Mesendoderm (in vitro differentiated cells): ENCODE measurements at regions not wholly inside any gene's neighbourhood (a gene's known extent, or its start where the extent isn't known, plus 50 kb on each side); places are given as distances from the start of the nearest gene placed in this dataset.
"Not testable (repeated sequence)": the region's sequence is repeated elsewhere in the genome, so short reads cannot be mapped to it uniquely, and the experiment has no call there.

Experiments used
- DNase-seq: peaks from one replicate; pipeline ENCODE4 v3.0.0; 2013
- H2AK5ac ChIP-seq: 2 replicates; pipeline ENCODE4 v1.6.1; 2013; ENCODE audit warnings: low read length, inconsistent platforms
- H2BK120ac ChIP-seq: 2 replicates; pipeline ENCODE4 v1.6.1; 2013; ENCODE audit warnings: low read depth, mild to moderate bottlenecking, low read length, moderate library complexity, mixed read lengths
- H2BK15ac ChIP-seq: replicated peaks from 2 replicates; pipeline ENCODE4 v1.6.1; 2013; ENCODE audit warnings: low read depth, mild to moderate bottlenecking, moderate library complexity
- H2BK5ac ChIP-seq: 2 replicates; pipeline ENCODE4 v1.6.1; 2013; ENCODE audit warnings: low read length, inconsistent platforms
- H3K18ac ChIP-seq: 2 replicates; pipeline ENCODE4 v1.6.1; 2013; ENCODE audit warnings: mild to moderate bottlenecking, low read length, mixed read lengths
- H3K23ac ChIP-seq: one replicate; pipeline ENCODE4 v1.6.1; 2013; ENCODE audit warnings: low read length
- H3K27ac ChIP-seq: 2 replicates; pipeline ENCODE4 v1.5.1; 2013; ENCODE audit warnings: low read depth, mild to moderate bottlenecking, inconsistent platforms, low read length, moderate library complexity
- H3K27me3 ChIP-seq: 2 replicates; pipeline ENCODE4 v1.6.1; 2013; ENCODE audit warnings: low read length, control low read depth, mild to moderate bottlenecking, inconsistent platforms; ENCODE audit not compliant: insufficient read depth, poor library complexity
- H3K36me3 ChIP-seq: 2 replicates; pipeline ENCODE4 v1.6.1; 2013; ENCODE audit warnings: low read length, inconsistent platforms; ENCODE audit not compliant: control insufficient read depth, insufficient read depth
- H3K4ac ChIP-seq: one replicate; pipeline ENCODE4 v1.6.1; 2013; ENCODE audit warnings: low read depth, mild to moderate bottlenecking, low read length, moderate library complexity
- H3K4me1 ChIP-seq: 2 replicates; pipeline ENCODE4 v1.6.1; 2013; ENCODE audit warnings: low read depth, low read length, inconsistent platforms; ENCODE audit not compliant: control insufficient read depth
- H3K4me2 ChIP-seq: 2 replicates; pipeline ENCODE4 v1.6.1; 2013; ENCODE audit warnings: low read length
- H3K4me3 ChIP-seq: 2 replicates; pipeline ENCODE4 v1.5.1; 2013; ENCODE audit warnings: mild to moderate bottlenecking, low read length
- H3K56ac ChIP-seq: one replicate; pipeline ENCODE4 v1.6.1; 2013; ENCODE audit warnings: low read length
- H3K79me1 ChIP-seq: 2 replicates; pipeline ENCODE4 v1.6.1; 2013; ENCODE audit warnings: low read length, inconsistent platforms
- H3K79me2 ChIP-seq: 2 replicates; pipeline ENCODE4 v1.6.1; 2013; ENCODE audit warnings: mild to moderate bottlenecking, low read length; ENCODE audit not compliant: control insufficient read depth, insufficient read depth
- H3K9ac ChIP-seq: 2 replicates; pipeline ENCODE4 v1.6.1; 2013; ENCODE audit warnings: low read length, inconsistent platforms
- H4K5ac ChIP-seq: one replicate; pipeline ENCODE4 v1.6.1; 2013; ENCODE audit warnings: low read length
- H4K8ac ChIP-seq: one replicate; pipeline ENCODE4 v1.6.1; 2013; ENCODE audit warnings: low read depth, mild to moderate bottlenecking, control low read depth, low read length, moderate library complexity
- WGBS: extraction: QIAGEN DNeasy Blood & Tissue Kit; methylation state at CpG from one replicate; pipeline ENCODE4 v1.1.7; 2013; ENCODE audit warnings: low lambda C conversion rate, missing lambda C conversion rate; ENCODE audit not compliant: insufficient coverage; ENCODE audit errors: extremely low coverage; 5-methylcytosine and 5-hydroxymethylcytosine counted together

DNA sequence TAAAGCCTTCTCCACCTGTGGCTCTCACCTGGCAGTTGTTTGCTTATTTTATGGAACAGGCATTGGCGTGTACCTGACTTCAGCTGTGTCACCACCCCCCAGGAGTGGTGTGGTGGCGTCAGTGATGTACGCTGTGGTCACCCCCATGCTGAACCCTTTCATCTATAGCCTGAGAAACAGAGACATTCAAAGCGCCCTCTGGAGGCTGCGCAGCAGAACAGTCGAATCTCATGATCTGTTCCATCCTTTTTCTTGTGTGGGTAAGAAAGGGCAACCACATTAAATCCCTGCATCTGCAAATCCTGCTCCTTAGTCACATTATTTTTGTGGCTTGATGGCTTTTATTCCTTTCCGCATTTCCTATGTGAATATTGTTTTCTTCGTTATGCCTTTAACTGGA is 672.8 kb upstream of the PCDH9 start:
- not testable (repeated sequence) for H3K79me1 ChIP-seq, H4K8ac ChIP-seq, H3K79me2 ChIP-seq, H2BK15ac ChIP-seq, H3K56ac ChIP-seq, H3K4ac ChIP-seq, H3K23ac ChIP-seq, H2BK5ac ChIP-seq, DNase-seq, H3K4me3 ChIP-seq, H2AK5ac ChIP-seq, H3K9ac ChIP-seq, H3K18ac ChIP-seq, H3K27me3 ChIP-seq, H3K36me3 ChIP-seq, H3K27ac ChIP-seq, H4K5ac ChIP-seq, H2BK120ac ChIP-seq, H3K4me2 ChIP-seq, H3K4me1 ChIP-seq
- WGBS = no CpG with 5 or more reads among the region's 8 CpGs

DNA sequence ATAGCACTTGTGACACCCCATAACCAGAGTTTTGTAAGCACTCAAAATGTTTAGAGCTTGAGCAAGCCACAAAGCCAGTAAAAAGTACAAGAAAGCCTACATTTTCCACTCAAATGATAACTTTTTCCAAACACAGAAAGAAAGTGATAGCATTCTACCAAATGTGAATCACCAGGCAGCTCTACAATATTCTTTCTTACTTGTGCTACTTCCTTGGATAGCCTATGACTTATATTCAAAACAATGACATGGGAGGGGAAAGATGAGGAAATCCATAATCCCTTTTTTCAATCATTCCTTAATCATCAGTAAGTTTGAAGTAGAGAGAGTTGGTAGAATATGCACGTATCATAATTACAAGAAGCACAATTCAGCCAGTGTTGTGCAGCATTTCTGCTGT is 650.8 kb upstream of the PCDH9 start:
- Histone ChIP-seq H3K9ac (no peak overlapping the region), H4K8ac (no peak overlapping the region), H3K4ac (no peak overlapping the region), H3K56ac (no peak overlapping the region), H2AK5ac (no peak overlapping the region), H3K4me2 (no peak overlapping the region), H3K79me2 (no peaks in the 10 kb centered on the region), H3K27ac (no peak overlapping the region), H3K4me3 (no peak overlapping the region), H3K4me1 (no peaks in the 10 kb centered on the region), H2BK120ac (no peak overlapping the region), H3K79me1 (no peaks in the 10 kb centered on the region), H2BK5ac (no peak overlapping the region), H2BK15ac (no peak overlapping the region), H3K27me3 (no peaks in the 10 kb centered on the region), H4K5ac (no peak overlapping the region), H3K18ac (no peak overlapping the region), H3K36me3 (no peaks in the 10 kb centered on the region), H3K23ac (no peak overlapping the region)
- no peak for DNase-seq
- WGBS = no CpG with 5 or more reads among the region's 1 CpG

DNA sequence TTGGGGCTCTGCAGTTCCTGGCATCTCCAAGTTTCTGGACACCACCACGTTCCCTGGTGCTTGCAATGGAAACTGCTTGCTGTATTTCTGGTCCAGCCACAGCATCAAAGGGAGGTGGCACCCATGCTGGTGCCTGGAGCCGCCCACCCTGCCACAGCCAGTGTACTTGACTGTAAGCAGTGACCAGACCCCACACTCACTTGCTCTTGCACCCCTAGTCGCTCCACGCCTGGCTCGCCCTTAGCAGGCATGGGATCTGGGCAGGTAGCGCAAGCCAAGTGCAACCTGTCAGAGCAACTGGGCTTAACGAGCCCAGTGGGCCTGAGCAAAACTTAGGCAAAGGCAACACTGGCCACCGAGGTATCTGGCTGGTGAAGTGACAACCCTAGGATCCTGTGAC is 648.2 kb upstream of the PCDH9 start:
- H3K79me1 ChIP-seq = no peaks in the 10 kb centered on the region
- no peaks in the 10 kb centered on the region for H3K79me2 ChIP-seq
- no peak overlapping the region for H3K27ac ChIP-seq
- H2AK5ac ChIP-seq = no peak overlapping the region
- no peak overlapping the region for H3K9ac ChIP-seq
- no peak overlapping the region for H2BK120ac ChIP-seq
- no peak overlapping the region for H3K56ac ChIP-seq
- no peak overlapping the region for H2BK15ac ChIP-seq
- no peak overlapping the region for H4K5ac ChIP-seq
- H3K4me3 ChIP-seq = no peak overlapping the region
- no peak overlapping the region for H3K4me2 ChIP-seq
- WGBS = no CpG with 5 or more reads among the region's 8 CpGs
- H4K8ac ChIP-seq = no peak overlapping the region
- H3K27me3 ChIP-seq = no peaks in the 10 kb centered on the region
- DNase-seq = no peak
- no peaks in the 10 kb centered on the region for H3K36me3 ChIP-seq
- no peaks in the 10 kb centered on the region for H3K4me1 ChIP-seq
- H3K18ac ChIP-seq = no peak overlapping the region
- no peak overlapping the region for H3K23ac ChIP-seq
- H3K4ac ChIP-seq = no peak overlapping the region
- H2BK5ac ChIP-seq = no peak overlapping the region

DNA sequence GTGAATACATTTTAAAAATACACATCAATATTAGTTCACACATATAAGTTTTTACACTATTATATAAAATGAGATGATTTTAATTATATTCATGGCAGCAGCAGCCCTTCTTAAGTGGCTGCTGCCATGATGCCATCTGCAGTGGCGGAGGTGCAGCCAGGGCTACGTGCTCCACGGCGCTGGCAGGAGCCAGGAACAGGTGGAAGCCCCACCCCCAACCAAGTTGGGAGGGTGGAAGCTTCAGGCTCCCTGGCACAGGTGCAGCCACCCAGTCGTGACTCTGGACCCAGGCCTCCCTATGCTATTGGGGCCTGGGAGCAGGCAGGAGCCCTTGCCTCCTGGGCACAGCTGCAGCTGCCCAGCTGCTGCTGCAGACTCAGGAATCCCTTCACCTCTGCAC is 646.9 kb upstream of the PCDH9 start:
- H2BK15ac ChIP-seq = no peak overlapping the region
- no peak overlapping the region for H4K5ac ChIP-seq
- no peak overlapping the region for H3K56ac ChIP-seq
- H2BK120ac ChIP-seq = no peak overlapping the region
- H3K27ac ChIP-seq = no peak overlapping the region
- no peaks in the 10 kb centered on the region for H3K79me2 ChIP-seq
- H3K4me3 ChIP-seq = no peak overlapping the region
- no peaks in the 10 kb centered on the region for H3K4me1 ChIP-seq
- no peaks in the 10 kb centered on the region for H3K36me3 ChIP-seq
- WGBS = no CpG with 5 or more reads among the region's 5 CpGs
- H3K9ac ChIP-seq = no peak overlapping the region
- H3K23ac ChIP-seq = no peak overlapping the region
- H2BK5ac ChIP-seq = no peak overlapping the region
- H3K4me2 ChIP-seq = no peak overlapping the region
- no peak overlapping the region for H2AK5ac ChIP-seq
- H4K8ac ChIP-seq = no peak overlapping the region
- no peak overlapping the region for H3K4ac ChIP-seq
- no peaks in the 10 kb centered on the region for H3K79me1 ChIP-seq
- H3K27me3 ChIP-seq = no peaks in the 10 kb centered on the region
- no peak for DNase-seq
- H3K18ac ChIP-seq = no peak overlapping the region

DNA sequence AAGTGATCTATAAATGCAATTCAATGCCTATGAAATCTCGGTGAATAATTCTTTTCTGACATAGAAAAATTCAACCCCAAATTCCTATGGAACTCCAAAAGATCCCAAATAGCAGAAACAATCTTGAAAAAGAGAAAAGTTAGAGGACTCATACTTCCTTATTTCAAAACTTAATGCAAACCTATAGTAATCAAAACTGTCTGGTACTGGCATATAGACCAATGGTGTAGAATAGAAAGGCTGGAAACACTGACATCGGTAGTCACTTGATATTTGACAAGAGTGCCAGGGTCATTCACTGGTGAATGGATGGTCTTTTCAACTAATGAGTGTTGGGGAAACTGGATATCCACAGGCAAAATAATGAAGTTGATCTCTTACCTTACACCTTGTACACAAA is 637.1 kb upstream of the PCDH9 start:
- H3K79me2 ChIP-seq = no peaks in the 10 kb centered on the region
- no CpG with 5 or more reads among the region's 2 CpGs for WGBS

DNA sequence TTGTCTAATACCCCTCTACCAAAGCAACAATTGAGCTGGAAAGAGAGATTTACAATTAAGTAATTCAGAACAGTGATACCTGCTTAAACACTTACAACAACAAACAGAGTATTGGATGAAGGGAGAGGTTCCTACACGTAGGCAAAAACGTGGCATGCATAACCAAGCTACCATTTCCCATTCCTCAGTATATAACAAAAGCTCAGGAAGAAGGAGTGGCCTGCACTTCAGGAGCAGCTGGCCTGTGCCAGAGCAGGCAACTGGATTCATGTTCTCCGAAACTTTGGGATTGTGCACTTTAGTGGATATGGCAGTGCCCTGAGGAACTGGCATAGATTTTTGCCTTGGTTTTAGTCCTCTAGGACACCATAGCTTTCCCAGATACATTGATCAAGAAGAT is 630.2 kb upstream of the PCDH9 start:
- H3K4ac ChIP-seq = no peak overlapping the region
- no peak overlapping the region for H2BK120ac ChIP-seq
- WGBS = no CpG with 5 or more reads among the region's 3 CpGs

More for the DNA sequence above, 637.1 kb upstream of the PCDH9 start:
- Histone ChIP-seq H2BK120ac (no peak overlapping the region), H4K5ac (no peak overlapping the region), H3K27me3 (no peaks in the 10 kb centered on the region), H3K27ac (no peak overlapping the region), H2BK5ac (no peak overlapping the region), H3K4me3 (no peak overlapping the region), H3K36me3 (no peaks in the 10 kb centered on the region), H2BK15ac (no peak overlapping the region), H3K56ac (no peak overlapping the region), H3K23ac (no peak overlapping the region), H3K4me2 (no peak overlapping the region), H3K4me1 (no peaks in the 10 kb centered on the region), H3K18ac (no peak overlapping the region), H3K9ac (no peak overlapping the region), H4K8ac (no peak overlapping the region), H3K79me1 (no peaks in the 10 kb centered on the region), H3K4ac (no peak overlapping the region), H2AK5ac (no peak overlapping the region)
- no peak for DNase-seq

More for the DNA sequence above, 630.2 kb upstream of the PCDH9 start:
- Histone ChIP-seq H3K4me2 (no peak overlapping the region), H3K4me1 (peaks cover 2% of the 10 kb centered on the region), H3K79me2 (no peaks in the 10 kb centered on the region), H2BK5ac (no peak overlapping the region), H3K27me3 (no peaks in the 10 kb centered on the region), H3K23ac (no peak overlapping the region), H3K27ac (no peak overlapping the region), H3K79me1 (no peaks in the 10 kb centered on the region), H4K8ac (no peak overlapping the region), H2AK5ac (no peak overlapping the region), H3K18ac (no peak overlapping the region), H4K5ac (no peak overlapping the region), H2BK15ac (no peak overlapping the region), H3K4me3 (no peak overlapping the region), H3K9ac (no peak overlapping the region), H3K36me3 (no peaks in the 10 kb centered on the region), H3K56ac (no peak overlapping the region)
- DNase-seq = no peak
